Esophagus muscularis mucosa (tissue), 4 donors: ENCODE measurements at regions not wholly inside any gene's neighbourhood (a gene's known extent, or its start where the extent isn't known, plus 50 kb on each side); places are given as distances from the start of the nearest gene placed in this dataset.

Source experiments
- DNase-seq: peaks from one replicate; pipeline ENCODE4 v3.0.0-alpha.2; 2017; ENCODE audit errors: extremely low spot score
- H3K27ac ChIP-seq, 4 donors: fragments of 200-600 bp; sonication (generic); replicated peaks in 1 of 4; 1 replicate in 3 of 4; 2 replicates in 1 of 4; pipeline ENCODE4 v1.5.1; 2016 to 2019; ENCODE audit warnings: mild to moderate bottlenecking in 1 of 4
- H3K27me3 ChIP-seq, 4 donors: fragments of 200-600 bp; sonication (generic); one replicate each; pipeline versions ENCODE4 v1.5.1 to v1.6.0; 2016 to 2019
- H3K36me3 ChIP-seq, 4 donors: fragments of 200-600 bp; sonication (generic); one replicate each; pipeline ENCODE4 v1.5.1; 2016 to 2019
- H3K4me1 ChIP-seq, 4 donors: fragments of 200-600 bp; sonication (generic); one replicate each; pipeline ENCODE4 v1.5.1; 2016 to 2019
- H3K4me3 ChIP-seq, 4 donors: fragments of 200-600 bp; sonication (generic); 1 replicate in 2 of 4; 2 replicates in 2 of 4; pipeline ENCODE4 v1.5.1; 2016 to 2019; ENCODE audit warnings: mild to moderate bottlenecking in 4 of 4, moderate library complexity in 1 of 4
- H3K9me3 ChIP-seq, 4 donors: fragments of 200-600 bp; sonication (generic); 1 replicate in 3 of 4; 2 replicates in 1 of 4; pipeline ENCODE4 v1.5.1; 2016 to 2019
- EP300 ChIP-seq: sonication (generic); formaldehyde crosslinking; IDR thresholded peaks from one replicate; pipeline ENCODE4 v1.6.1; 2017; ENCODE audit warnings: antibody characterized with exemption
- POLR2A ChIP-seq: fragments of 450-650 bp; IDR thresholded peaks from one replicate; pipeline ENCODE4 v1.6.1; 2017; ENCODE audit warnings: antibody characterized with exemption, moderate library complexity, mild to moderate bottlenecking, low read depth
- POLR2AphosphoS5 ChIP-seq, 2 donors: sonication (generic); formaldehyde crosslinking; IDR thresholded peaks; one replicate each; pipeline ENCODE4 v1.6.1; 2017; ENCODE audit warnings: antibody characterized with exemption in 2 of 2
- WGBS: methylation state at CpG from one replicate; pipeline ENCODE4 v1.1.5; 2018; 5-methylcytosine and 5-hydroxymethylcytosine counted together
- intact Hi-C: fragments of 100-400 bp; cut with DNase I; formaldehyde crosslinking; loops from one replicate; pipeline ENCODE4 v1.15.1; 2023
- TF ChIP-seq, protein P1 (sequence below), 3 experiments: fragments of 200-600 bp in 2 of 3; fragments of 450-650 bp in 1 of 3; sonication (generic) in 2 of 3; IDR thresholded peaks; one replicate each; pipeline ENCODE4 v1.5.1; 2017 to 2019; ENCODE audit warnings: antibody characterized with exemption in 3 of 3, mild to moderate bottlenecking in 2 of 3, moderate library complexity in 1 of 3

DNA sequence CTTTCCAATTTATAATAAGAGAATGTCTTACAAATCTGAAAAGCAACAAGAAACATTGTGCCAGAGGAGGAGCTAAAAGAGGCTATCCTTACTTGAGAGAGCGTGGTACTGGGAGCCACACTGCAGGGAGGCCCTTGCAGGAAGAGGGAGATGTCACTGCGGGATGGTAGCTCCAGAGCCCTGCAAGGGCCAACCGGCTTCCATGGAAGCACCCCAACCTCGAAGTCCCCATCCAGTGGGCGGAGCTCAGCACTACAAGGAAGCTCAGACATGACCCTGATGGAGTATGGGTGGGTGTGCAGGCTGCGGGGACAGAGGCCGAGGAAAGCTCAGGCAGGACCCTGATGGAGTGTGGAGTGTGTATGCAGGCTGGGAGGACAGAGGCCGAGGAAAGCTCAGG, 57.8 kb upstream of the RPS6KA2 start:
- WGBS: 90% methylated on average over 8 of the region's 8 CpGs
- H3K36me3 ChIP-seq: no peaks in the 10 kb centered on the region
- no peak overlapping the region for H3K4me3 ChIP-seq
- no peaks in the 10 kb centered on the region for H3K27me3 ChIP-seq
- no peak overlapping the region for H3K27ac ChIP-seq
- intact Hi-C loops: loop anchor here (5.0 kb wide), 1 partner anchor 53 kb away; no protein-coding TSS in a partner anchor
- no peak for TF ChIP-seq EP300
- no peak for TF ChIP-seq POLR2AphosphoS5 (IDR thresholded peaks at IDR 0.05)
- TF ChIP-seq POLR2A: no peak
- TF ChIP-seq, protein P1, sequence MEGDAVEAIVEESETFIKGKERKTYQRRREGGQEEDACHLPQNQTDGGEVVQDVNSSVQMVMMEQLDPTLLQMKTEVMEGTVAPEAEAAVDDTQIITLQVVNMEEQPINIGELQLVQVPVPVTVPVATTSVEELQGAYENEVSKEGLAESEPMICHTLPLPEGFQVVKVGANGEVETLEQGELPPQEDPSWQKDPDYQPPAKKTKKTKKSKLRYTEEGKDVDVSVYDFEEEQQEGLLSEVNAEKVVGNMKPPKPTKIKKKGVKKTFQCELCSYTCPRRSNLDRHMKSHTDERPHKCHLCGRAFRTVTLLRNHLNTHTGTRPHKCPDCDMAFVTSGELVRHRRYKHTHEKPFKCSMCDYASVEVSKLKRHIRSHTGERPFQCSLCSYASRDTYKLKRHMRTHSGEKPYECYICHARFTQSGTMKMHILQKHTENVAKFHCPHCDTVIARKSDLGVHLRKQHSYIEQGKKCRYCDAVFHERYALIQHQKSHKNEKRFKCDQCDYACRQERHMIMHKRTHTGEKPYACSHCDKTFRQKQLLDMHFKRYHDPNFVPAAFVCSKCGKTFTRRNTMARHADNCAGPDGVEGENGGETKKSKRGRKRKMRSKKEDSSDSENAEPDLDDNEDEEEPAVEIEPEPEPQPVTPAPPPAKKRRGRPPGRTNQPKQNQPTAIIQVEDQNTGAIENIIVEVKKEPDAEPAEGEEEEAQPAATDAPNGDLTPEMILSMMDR (IDR thresholded peaks at IDR 0.05): no peak
- DNase-seq: no peak
- no peaks in the 10 kb centered on the region for H3K4me1 ChIP-seq
- no peaks in the 10 kb centered on the region for H3K9me3 ChIP-seq

DNA sequence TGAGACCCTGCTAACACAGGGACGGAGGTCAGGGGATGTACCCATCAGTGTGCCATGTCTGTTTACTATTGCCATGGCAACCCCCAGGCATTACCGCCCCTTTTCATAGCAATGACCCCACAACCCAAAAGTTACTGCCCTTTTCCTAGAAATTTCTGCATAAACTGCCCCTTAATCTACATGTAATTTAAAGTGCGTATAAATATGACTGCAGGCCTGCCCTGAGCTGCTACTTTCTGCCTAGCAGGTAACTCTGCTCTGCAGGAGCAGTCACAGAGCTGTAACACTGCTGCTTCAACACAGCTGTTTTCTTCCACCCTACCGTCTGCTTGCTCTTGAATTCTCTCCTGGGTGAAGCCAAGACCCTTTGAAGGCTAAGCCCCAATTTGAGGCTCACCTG, 57.1 kb upstream of the RPS6KA2 start:
- Histone ChIP-seq H3K27ac (no peak overlapping the region), H3K4me3 (no peak overlapping the region), H3K36me3 (no peaks in the 10 kb centered on the region), H3K4me1 (no peaks in the 10 kb centered on the region), H3K9me3 (no peaks in the 10 kb centered on the region), H3K27me3 (no peaks in the 10 kb centered on the region)
- intact Hi-C loops: no loop called here
- no peak for TF ChIP-seq EP300
- TF ChIP-seq, protein P1 (IDR thresholded peaks at IDR 0.05): no peak
- no peak for TF ChIP-seq POLR2A
- no peak for TF ChIP-seq POLR2AphosphoS5 (IDR thresholded peaks at IDR 0.05)
- DNase-seq: no peak
- WGBS: 96% methylated on average over 4 of the region's 4 CpGs

DNA sequence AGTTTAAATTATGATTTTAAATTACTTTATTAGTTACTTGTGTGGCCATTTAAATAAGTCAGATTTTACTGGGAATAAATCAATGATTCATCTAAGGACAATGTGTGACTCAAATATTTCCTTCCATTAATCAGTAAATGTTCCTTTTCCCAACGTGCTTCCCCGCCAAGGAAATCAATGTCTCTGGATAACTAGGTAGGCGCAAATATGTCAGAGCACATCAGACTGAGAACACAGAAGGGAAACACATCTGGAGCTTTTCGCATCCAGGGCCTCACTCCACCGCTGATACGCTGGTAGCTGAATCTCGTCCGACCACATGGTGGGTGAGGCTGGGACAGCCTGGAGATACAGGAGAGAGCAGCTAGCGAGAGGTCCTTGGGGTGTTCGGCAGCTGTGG, 56.4 kb upstream of the RPS6KA2 start:
- Histone ChIP-seq H3K27ac (no peak overlapping the region), H3K36me3 (no peaks in the 10 kb centered on the region), H3K4me3 (no peak overlapping the region), H3K27me3 (no peaks in the 10 kb centered on the region), H3K4me1 (no peaks in the 10 kb centered on the region), H3K9me3 (no peaks in the 10 kb centered on the region)
- WGBS: 78% methylated on average over 8 of the region's 10 CpGs
- intact Hi-C loops: no loop called here
- DNase-seq: no peak
- TF ChIP-seq POLR2AphosphoS5 (IDR thresholded peaks at IDR 0.05) (no peak), EP300 (no peak), POLR2A (no peak)
- TF ChIP-seq, protein P1 (IDR thresholded peaks at IDR 0.05): no peak

DNA sequence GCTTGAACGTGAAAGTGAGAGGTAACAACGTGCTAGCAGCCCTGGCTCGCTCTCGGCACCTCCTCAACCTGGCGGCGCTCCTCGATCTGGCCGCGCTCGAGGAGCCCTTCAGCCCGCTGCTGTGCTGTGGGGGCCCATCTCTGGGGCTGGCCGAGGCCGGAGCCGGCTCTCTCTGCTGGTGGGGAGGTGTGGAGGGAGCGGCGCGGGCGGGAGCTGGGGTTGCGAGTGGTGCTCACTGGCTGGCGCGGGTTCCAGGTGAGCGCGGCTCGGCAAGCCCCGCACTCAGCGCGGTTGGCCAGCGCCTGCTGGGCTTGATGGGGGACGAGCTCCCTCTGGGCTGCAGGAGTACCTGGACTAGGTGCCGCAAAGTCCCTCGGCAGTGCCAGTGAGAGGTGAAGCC, 52.5 kb upstream of the RPS6KA2 start:
- Histone ChIP-seq H3K4me3 (no peak overlapping the region), H3K9me3 (no peaks in the 10 kb centered on the region), H3K27me3 (no peaks in the 10 kb centered on the region), H3K4me1 (no peaks in the 10 kb centered on the region), H3K27ac (no peak overlapping the region), H3K36me3 (no peaks in the 10 kb centered on the region)
- intact Hi-C loops: no loop called here
- no peak for DNase-seq
- TF ChIP-seq POLR2AphosphoS5 (IDR thresholded peaks at IDR 0.05) (no peak), EP300 (no peak), POLR2A (no peak)
- TF ChIP-seq, protein P1 (IDR thresholded peaks at IDR 0.05): no peak
- WGBS: 97% methylated on average over 29 of the region's 31 CpGs

DNA sequence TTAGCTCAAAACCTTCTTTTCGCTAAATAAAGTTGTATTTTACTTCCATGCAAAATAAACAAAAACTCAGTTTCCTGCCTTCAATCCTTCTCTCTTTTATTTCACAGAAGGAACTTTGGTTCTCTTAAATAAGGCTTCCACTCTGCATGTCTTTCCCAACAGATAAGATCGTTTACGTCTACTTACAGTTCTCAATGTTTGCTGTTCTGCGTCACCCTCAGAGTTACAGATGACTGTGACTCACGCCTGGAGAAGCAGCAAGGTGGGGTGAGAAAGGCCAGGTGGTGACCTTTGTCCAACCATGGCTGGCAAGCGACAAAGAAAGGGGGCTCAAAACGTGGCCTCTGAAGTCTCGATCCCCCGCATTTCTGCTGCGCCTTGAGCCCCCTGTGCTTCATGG, 51.4 kb upstream of the RPS6KA2 start:
- no peaks in the 10 kb centered on the region for H3K27me3 ChIP-seq
- H3K4me1 ChIP-seq: peaks cover 0 to 5% (median 2%) of the 10 kb centered on the region in 4 donors
- no peaks in the 10 kb centered on the region for H3K9me3 ChIP-seq
- TF ChIP-seq EP300 (no peak), POLR2AphosphoS5 (IDR thresholded peaks at IDR 0.05) (no peak), POLR2A (no peak)
- TF ChIP-seq, protein P1 (IDR thresholded peaks at IDR 0.05): no peak
- intact Hi-C loops: no loop called here
- 86% methylated on average over 10 of the region's 10 CpGs for WGBS
- no peak overlapping the region for H3K27ac ChIP-seq
- no peak for DNase-seq
- H3K4me3 ChIP-seq: no peak overlapping the region
- H3K36me3 ChIP-seq: no peaks in the 10 kb centered on the region
